A204.1 (cell line): ENCODE measurements at regions not wholly inside any gene's neighbourhood (a gene's known extent, or its start where the extent isn't known, plus 50 kb on each side); places are given as distances from the start of the nearest gene placed in this dataset.
"Not testable (repeated sequence)": the region's sequence is repeated elsewhere in the genome, so short reads cannot be mapped to it uniquely, and the experiment has no call there.

ENCODE experiments used
- FAIRE-seq: peaks from 2 replicates; lab custom pipeline; 2012; peaks lifted over from hg19 to GRCh38; lab: Jason Lieb, UNC

- FAIRE-seq, result peak; percentile 95
These were observed 71.0 kb upstream of the ATF7IP2 start for GRCh38 chr16:10314811-10315210.

DNA sequence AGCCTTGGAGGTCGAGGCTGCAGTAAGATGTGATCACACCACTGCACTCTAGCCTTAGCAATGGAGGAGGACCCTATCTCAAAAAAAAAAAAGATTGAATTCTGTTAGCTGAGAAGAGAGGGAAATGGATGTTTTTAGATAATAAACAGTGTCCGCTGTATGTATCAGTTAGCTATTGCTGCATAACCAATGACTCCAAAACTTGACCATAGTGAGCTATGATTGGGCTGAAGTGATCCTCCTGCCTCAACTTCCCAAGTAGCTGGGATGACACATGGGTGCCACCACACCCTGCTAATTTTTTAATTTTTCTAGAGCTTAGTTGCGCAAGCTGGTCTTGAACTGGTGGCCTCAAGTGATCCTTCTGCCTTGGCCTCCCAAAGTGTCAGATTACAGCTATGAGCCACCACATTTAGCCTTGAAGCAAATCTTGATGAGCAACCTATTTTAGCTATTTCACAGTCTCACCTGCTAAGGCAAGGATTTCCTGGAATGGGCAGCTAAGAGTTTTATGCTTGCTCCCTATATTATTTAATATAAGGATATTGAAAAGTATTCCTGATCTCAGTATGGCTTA lies 68.3 kb upstream of the ATF7IP2 start:
- FAIRE-seq, result no peak

DNA sequence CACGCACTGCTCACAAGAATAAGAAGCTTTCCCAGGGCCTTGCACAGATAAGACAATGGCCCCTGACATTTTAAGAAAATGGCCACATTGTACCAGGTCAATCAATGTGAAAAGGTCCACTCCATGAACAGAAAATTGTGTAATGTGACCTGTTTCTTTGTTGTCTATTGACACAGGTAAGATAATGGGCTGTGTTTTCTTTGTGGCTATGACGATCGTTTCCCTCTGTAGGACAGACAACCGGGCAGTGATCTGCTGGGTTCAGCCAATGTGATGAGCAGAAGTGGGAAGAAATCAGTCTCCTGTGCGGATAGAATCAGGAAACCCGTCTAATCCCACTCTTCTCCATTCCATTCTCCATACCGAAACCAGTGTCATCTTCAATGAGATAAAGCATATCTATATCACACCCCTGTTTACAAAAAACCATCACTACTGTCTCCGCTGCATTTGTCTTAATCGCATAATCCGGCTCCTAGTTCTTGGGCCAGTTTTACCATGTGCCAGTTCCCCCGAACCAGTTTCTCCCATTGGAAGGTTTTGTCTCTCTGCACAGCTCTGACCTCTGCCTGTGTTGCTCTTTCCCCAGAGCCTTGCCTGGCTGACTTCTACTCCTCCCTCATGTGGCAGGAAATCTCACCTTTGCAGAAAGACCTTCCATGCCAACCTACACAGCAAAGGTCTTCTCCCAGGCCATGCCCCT lies 66.9 kb upstream of the ATF7IP2 start:
- no peak for FAIRE-seq

DNA sequence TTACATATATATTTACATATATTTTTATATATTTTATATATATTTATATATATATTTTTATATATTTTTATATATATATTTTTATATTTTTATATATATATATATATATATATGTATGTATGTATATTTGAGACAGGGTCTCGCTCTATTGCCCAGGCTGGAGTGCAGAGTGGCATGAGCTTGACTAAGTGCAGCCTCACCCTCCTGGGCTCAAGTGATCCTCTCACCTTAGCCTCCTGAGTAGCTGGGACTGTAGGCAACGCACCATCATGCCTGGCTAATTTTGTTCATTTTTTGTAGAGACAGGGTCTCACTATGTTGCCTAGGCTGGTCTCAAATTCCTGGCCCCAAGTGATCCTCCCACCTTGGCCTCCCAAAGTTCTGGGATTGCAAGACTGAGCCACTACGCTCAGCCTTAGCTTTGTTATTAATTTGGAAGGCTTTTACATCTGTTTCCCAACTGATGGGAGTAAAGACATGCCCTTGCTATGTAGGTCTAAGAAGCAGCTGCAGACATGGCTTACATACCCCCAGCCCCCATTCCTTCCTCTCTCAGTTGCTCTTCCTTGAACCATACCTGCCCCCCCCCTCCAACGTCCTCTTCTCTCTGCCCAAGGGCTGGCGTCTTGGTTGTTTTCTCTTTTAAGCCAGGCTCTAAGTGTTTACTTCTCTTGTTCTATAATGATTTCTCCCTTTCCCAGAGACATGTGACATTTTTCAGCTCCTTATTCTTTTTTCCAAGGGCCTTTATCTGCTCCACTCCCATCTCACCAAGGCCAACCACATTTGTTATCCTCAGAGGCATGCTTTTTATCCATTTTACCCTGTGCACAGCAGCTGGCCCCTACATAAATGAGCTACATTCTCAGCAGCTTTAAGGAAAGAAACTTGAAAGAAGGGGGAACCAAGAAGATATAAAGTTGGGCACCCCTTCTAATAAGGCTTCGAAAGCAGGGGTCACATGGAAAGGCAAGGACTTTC lies 64.2 kb upstream of the ATF7IP2 start:
- FAIRE-seq, result peak; percentile 68

GRCh38 chr16:10322723-10323527 lies 62.9 kb upstream of the ATF7IP2 start:
- no peak for FAIRE-seq

GRCh38 chr16:10323528-10323869 lies 62.4 kb upstream of the ATF7IP2 start:
- FAIRE-seq, result no peak

DNA sequence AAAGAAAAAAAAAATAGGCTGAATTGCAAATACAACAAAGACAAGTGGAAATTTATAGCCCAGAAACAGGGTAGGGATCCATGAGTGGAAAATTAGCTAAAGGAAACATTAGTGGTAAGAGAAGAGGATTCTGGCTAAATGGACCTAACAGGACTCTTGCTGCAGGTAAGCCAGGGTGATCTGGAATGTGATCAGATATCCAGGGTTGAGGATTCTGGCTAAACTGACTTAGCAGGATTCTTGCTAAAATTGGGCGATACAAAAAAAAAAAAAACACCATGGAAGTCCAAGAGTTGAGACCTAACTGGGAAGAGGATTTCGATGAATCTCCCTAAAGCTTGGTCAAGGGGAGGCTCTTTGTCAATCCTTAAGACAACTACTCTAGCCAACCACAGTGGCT lies 61.7 kb upstream of the ATF7IP2 start:
- no peak for FAIRE-seq

DNA sequence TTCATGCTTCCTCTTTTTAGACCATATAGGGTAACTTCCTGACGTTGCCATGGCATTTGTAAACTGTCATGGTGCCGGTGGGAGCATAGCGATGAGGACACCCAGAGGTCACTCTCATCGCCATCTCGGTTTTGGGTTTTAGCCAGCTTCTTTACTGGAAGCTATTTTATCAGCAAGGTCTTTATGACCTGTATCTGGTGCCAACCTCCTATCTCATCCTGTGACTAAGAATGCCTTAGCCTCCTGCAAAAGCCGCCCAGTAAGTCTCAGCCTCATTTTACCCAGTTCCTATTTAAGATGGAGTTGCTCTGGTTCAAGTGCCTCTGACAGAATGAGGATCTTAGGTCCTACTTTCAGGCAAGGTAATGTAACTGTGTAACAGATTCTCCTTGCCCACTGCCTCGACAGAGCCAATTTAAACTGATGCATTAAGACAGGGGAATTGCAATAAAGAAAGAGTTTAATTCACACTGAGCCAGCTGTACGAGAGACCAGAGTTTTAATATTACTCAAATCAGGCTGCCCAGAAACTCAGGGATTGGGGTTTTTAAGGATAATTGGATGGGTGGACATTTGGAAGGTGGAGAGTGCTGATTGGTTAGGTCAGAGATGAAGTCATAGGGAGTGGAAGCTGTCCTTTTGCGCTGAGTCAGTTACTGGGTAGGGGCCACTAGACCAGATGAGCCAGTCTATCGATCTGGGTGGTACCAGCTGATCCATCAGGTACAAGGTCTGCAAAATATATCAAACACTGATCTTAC lies 59.9 kb upstream of the ATF7IP2 start:
- FAIRE-seq, result no peak

DNA sequence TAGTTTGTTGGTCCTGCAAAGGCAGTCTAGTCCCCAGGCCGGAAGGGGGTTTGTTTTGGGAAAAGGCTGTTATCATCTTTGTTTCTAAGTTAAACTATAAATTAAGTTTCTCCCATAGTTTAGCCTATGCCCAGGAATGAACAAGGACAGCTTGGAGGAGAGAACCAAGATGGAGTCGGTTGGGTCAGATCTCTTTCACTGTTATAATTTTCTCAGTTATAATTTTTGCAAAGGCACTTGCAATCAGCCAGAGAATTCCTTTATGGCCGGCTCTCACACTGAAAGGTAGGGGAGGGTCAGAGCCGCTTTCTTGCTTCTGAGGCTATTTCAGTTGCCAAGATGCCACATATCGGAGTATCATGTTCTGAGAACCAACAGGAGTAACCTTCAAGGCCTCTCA lies 59.2 kb upstream of the ATF7IP2 start:
- FAIRE-seq, result no peak

- FAIRE-seq, result not testable (repeated sequence)
These were observed 57.6 kb upstream of the ATF7IP2 start for GRCh38 chr16:10328291-10328690.

DNA sequence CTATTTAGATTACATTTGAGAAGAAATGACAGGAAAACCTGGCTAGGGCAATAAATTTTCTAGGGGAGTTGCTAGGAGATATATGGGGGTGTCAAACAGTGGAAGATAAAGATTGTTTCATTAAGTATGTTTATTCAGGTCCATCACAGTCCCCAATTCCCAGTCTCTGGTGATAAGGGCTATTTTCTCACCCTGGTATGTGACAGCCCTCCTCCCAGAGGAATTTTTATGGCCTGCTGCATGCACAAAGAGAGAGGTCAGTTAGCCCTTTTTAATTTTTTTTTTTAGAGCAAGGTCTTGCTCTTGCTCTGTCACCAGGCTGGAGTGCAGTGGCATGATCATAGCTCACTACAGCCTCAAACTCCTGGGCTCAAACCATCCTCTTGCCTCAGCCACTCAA lies 53.6 kb upstream of the ATF7IP2 start:
- FAIRE-seq, result no peak

DNA sequence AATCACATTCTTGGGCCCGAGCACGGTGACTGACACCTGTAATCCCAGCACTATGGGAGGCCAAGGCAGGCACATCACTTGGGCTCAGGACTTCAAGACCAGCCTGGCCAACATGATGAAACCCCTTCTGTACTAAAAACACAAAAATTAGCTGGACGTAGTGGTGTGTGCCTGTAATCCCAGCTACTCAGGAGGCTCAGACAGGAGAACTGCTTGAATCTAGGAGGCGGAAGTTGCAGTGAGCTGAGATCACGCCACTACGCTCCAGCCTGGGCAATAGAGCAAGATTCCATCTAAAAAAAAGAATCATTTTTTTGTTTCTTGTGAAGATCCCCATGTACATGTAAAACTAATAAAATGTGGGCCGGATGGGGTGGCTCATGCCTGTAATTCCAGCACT lies 53.1 kb upstream of the ATF7IP2 start:
- FAIRE-seq, result no peak

DNA sequence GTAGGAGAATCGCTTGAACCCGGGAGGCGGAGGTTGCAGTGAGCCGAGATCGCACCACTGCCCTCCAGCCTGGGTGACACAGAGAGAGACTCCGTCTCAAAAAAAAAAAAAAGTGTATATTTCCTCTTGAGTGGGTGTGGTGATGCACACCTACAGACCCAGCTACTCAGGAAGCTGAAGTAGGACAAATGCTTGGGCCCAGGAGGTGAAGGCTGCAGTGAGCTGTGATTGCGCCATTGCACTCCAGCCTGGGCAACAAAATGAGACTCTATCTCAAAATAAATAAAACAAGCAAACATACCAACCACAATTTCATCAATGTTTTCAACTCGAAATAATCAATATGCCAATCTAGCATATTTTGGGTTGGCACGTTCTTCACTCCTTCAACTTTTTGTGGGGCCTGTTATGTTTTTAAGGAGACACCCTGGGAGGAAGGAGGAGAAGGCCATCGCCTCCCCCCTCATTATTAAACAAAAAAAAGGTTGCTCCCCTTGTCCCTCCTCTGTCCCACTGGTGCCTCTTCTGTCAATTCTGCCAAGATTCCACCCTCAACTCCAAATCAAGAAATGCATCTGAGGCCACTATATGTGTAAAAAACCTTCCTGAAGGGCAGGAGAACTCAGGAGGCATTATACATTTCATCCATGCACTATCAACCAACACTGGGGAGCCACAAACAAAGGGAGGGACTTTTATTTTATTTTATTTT lies 52.4 kb upstream of the ATF7IP2 start:
- FAIRE-seq, result no peak

GRCh38 chr16:10335681-10336080 lies 50.2 kb upstream of the ATF7IP2 start:
- FAIRE-seq, result no peak
